CD4-positive, alpha-beta T cell treated with Interleukin-1 beta for 1 hour (primary cell): ENCODE measurements at regions not wholly inside any gene's neighbourhood (a gene's known extent, or its start where the extent isn't known, plus 50 kb on each side); places are given as distances from the start of the nearest gene placed in this dataset.
"Not testable (repeated sequence)": the region's sequence is repeated elsewhere in the genome, so short reads cannot be mapped to it uniquely, and the experiment has no call there.

Experiments
- DNase-seq, 2 donors: peaks; one replicate each; pipeline ENCODE4 v3.0.0-alpha.2; 2020 to 2022

GRCh38 chr18:38563396-38563980 is 997.9 kb upstream of the CELF4 start:
- DNase-seq: no peak

GRCh38 chr18:38557006-38557405 is 991.4 kb upstream of the CELF4 start:
- no peak for DNase-seq

- no peak for DNase-seq
Observed at GRCh38 chr18:38552732-38553321, 987.2 kb upstream of the CELF4 start.

GRCh38 chr18:38551881-38552280 is 986.3 kb upstream of the CELF4 start:
- DNase-seq: no peak

GRCh38 chr18:38545071-38545470 is 979.5 kb upstream of the CELF4 start:
- peak in 1 of 2 donors; percentile 6 for DNase-seq

- DNase-seq: no peak
Observed at GRCh38 chr18:38539856-38540255, 974.3 kb upstream of the CELF4 start.

- no peak for DNase-seq
Observed at GRCh38 chr18:38539371-38539770, 973.8 kb upstream of the CELF4 start.

- DNase-seq: no peak
Observed at GRCh38 chr18:38534073-38534472, 968.5 kb upstream of the CELF4 start.

- no peak for DNase-seq
Observed at GRCh38 chr18:38526922-38527321, 961.3 kb upstream of the CELF4 start.

- DNase-seq: no peak
Observed at GRCh38 chr18:38525039-38525438, 959.4 kb upstream of the CELF4 start.

- DNase-seq: no peak
Observed at GRCh38 chr18:38520786-38521185, 955.2 kb upstream of the CELF4 start.

GRCh38 chr18:38502539-38502938 is 936.9 kb upstream of the CELF4 start:
- DNase-seq: no peak

GRCh38 chr18:38497266-38497665 is 931.7 kb upstream of the CELF4 start:
- DNase-seq: no peak

GRCh38 chr18:38496222-38496793 is 930.7 kb upstream of the CELF4 start:
- no peak for DNase-seq

GRCh38 chr18:38494065-38494464 is 928.5 kb upstream of the CELF4 start:
- DNase-seq: no peak

- no peak for DNase-seq
Observed at GRCh38 chr18:38491195-38491594, 925.6 kb upstream of the CELF4 start.

GRCh38 chr18:38489721-38490120 is 924.1 kb upstream of the CELF4 start:
- DNase-seq: not testable (repeated sequence)

- no peak for DNase-seq
Observed at GRCh38 chr18:38487521-38487920, 921.9 kb upstream of the CELF4 start.

- DNase-seq: no peak
Observed at GRCh38 chr18:38483326-38483725, 917.7 kb upstream of the CELF4 start.

- DNase-seq: no peak
Observed at GRCh38 chr18:38481576-38481975, 916.0 kb upstream of the CELF4 start.

GRCh38 chr18:38475686-38476085 is 910.1 kb upstream of the CELF4 start:
- no peak for DNase-seq

GRCh38 chr18:38473535-38473934 is 907.9 kb upstream of the CELF4 start:
- no peak for DNase-seq

- no peak for DNase-seq
Observed at GRCh38 chr18:38470421-38470820, 904.8 kb upstream of the CELF4 start.

- DNase-seq: no peak
Observed at GRCh38 chr18:38466426-38466825, 900.8 kb upstream of the CELF4 start.

- no peak for DNase-seq
Observed at GRCh38 chr18:38464024-38464423, 898.4 kb upstream of the CELF4 start.
